GM18519 (cell line): ENCODE measurements at regions not wholly inside any gene's neighbourhood (a gene's known extent, or its start where the extent isn't known, plus 50 kb on each side); places are given as distances from the start of the nearest gene placed in this dataset.

Source experiments
- ATAC-seq: cut with Tn5 transposase; IDR thresholded peaks from one replicate; pipeline ENCODE4 v1.9.1; 2021; ENCODE audit warnings: mild to moderate bottlenecking, moderate library complexity; ENCODE audit not compliant: unreplicated experiment, low FRiP score

DNA sequence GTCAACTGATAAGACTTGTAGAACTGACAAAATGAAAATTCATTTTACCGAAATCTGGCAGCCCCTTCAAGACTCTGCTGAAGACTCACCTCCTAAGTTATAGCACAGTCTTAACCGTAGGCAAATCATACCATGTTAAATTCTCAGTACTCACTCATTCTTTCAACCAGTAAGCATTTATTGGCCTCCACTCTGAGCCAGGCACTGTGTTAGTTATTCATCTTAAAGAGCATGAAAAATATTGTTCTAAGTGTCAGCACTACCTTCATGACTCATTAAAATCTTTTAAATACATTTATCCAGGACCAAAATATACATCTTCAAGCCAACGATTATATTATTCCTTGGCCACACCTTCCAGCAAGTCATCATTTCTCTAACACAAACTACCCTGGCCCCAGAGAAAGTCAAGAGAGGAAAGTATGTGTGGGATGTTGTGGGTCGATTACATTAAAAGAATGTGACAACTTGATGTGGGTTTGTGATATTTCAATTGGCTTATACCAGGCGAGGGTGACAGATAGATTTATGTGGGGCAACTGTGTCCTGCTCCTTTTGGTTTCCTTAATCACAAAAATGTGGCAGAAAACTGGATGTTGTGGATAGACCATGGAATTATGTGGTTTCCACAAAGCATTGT lies 55.0 kb downstream of the TMEM30B start:
- no peak for ATAC-seq

DNA sequence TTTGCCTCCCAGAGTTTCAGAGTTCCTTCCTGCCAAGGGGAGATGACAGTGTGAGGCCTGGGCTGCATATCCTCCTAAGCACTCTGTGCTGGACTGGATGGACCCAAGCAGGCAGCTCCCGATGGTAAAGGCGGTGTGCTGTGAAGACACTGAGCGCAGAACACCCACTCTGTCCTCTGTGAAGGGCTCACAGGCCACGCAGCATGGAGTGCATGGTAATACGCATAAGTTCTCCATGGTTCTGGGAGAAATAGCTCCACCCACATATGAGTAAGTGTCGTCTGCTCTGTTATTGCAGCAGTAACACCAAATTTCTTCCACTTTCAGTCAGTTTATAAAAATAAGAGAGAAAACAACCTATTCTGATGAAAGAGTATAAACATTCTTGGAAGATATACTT lies 55.8 kb downstream of the TMEM30B start:
- no peak for ATAC-seq

DNA sequence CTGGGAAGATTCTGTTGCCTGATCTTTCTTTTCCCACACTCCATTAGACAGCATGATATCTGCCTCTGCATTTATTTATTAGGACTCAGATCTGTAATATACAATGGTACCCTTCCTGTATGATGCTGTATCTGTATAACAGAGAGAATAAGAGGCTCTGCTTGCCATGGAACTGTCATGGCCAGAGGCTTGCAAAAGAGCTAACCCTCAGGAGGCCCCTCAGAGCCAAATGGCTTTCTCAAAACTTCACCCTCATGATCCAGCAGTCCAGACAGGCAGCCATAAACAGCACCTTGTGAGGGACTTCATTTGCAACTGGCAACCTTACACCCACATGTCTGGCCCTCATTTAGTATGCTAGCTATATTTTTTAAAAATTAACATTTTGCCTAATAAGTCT lies 57.6 kb downstream of the TMEM30B start:
- no peak for ATAC-seq

DNA sequence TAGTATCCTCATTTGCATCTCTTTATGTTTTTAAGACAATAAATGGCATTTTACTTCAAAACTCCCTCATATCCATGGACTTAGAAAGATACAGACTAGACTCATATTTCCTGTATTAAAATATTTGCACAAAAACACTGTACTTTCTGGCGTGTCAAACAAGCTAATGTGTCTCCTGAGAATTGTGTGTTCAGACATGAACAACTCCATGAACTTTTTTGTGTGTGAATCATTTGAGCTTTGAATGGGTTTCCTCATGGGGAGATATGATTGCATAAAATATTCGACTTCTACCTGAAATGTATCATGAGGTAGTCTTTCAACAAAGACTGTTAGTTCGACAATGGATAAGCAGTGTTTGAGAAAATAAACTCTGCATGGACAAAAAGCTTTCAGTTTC lies 58.8 kb downstream of the TMEM30B start:
- no peak for ATAC-seq

DNA sequence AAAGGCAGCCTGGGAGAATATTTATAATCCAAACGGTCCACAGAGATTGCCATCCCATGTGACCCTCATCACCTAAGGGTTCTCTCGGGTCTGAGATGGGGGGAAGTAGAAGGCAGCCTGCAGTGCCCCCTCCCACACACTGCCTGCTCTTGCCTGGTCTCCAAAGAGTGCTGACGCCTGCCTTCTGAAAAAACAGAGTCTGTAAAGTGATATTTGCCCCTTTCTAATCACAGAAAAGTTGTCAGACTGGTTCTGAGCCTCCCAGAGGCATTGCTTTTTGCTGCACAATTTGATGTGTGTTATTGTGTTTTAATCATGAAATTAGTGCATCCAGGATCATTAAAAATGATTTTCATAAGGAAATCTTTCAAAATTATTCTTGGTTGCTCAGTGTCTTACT lies 59.2 kb downstream of the TMEM30B start:
- no peak for ATAC-seq

DNA sequence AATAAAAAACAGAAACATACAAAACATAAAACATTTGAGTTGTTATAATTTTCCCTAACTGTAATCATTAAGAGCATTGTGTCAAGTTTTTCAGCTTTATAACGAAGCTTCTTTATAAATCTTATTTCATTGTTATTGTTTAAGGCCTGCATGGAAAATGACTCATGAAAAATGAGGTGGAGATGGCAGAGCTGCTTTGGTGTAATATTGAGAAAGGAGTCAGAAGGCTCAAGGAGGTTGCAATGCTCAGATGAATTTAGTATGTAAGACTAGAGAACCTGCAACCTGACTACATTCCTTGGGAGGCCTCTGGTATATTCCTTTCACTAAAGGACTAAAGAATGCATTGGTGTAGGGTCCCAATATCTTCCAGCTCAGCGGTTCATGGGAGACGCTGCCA lies 61.5 kb downstream of the TMEM30B start:
- no peak for ATAC-seq

DNA sequence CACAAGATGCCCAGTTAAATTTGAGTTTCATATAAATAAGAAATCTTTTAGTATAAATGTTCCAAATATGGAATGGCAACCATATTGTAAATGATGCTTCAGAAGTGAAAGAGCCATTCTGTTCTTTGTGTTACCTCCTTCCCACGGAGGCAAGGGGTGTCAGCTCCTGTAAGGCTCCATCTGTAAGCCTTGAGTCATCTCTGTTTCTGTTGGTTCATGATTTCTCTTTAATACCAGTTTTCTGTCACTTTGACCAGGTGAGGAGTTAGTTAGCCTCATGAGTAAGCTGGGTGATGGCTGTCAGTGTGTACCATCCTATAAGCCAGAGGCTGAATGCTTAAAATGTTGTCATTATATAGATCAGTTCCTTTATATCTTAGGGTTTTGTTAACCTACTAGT lies 61.9 kb downstream of the TMEM30B start:
- ATAC-seq = no peak

DNA sequence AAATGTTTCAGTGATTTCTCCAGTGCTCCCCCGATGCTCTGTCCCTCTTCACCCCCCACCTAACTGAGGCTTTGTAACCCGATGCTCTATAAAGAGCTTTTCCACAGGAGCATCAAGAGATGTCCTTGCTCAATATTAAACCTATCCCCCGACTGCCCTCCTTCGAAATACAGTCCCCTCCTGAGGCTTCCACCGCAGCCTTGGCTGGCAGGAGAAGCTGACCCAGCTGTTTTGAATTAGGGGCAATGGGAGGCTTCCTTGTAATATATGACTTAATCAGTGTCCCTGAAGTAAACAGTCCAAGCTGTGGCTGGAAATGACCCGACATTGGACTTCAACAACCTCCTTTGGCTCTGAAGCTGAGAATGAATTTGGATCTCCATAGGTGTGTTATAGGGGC lies 62.4 kb downstream of the TMEM30B start:
- ATAC-seq = no peak

DNA sequence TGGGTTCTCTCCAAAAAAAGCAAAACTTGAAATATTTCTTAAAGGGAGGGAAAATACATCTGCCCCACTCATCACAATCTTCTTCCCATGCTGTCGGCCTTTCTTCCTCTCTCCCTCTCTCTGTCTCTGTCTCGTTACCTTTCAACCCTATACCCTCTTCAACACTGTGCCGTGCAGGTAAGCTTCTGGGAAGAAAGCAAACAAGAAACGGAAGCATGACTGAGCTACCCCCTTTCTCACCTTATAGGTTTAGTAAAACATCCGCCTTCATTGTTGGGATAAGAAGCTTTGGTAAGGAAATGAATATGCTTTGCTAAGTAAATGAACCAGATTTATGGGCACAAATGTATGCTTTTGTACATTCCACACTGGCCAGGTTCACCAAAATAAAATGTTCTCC lies 63.0 kb downstream of the TMEM30B start:
- ATAC-seq = no peak

DNA sequence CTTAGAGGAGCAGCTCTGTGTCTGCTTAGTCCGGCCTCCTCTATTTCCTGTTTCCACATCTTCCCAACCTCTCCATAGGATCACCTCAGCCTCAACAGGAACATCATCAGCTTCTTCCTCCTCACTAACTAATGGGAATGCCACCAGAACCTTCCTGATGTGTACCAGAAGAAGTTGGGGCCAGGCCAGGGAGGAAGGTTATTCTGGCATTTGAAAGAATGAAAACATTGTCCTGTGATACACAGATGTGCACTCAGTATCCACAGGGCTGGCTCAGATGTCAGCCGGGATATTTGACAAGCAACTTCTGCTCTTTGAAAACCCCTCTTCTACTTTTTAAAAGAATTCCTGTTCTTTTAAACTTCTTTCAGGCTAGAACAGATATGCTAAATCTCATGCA lies 63.6 kb downstream of the TMEM30B start:
- no peak for ATAC-seq

DNA sequence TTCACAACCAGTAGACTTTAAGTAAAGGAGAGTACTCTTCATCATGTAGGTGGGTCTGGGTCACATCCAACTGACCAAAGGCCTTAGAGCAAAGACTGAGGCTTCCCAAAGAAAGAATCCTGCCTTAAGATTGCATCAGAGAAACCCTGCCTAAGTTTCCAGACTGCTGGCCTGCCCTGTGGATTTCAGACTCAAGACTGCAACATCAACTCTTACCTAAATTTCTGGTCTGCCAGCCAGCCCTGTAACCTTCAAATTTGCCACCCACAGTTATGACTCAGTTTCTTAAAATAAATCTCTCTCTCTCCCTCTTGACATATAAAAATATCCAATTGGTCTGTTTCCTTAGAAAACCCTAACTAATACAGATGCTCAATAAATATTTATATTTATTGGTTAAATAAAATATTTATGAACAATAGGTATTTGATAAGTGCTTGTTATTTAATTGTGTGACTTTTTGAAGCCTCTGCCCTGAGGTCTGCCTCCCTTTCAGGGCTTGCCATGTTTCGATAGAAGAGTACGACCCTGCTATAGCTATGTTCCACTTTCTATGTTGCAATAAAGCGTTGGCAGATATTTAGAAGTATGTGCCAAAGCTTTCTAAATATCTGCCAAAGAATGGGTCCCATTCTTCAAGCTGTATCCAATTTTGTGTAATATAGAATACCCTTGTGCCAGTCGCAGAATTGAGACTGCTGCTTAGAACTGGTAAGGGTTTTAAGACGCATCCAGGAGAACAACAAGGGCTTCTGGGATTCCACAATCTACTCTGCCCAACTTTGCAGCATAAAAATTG lies 65.7 kb downstream of the TMEM30B start:
- ATAC-seq = no peak

DNA sequence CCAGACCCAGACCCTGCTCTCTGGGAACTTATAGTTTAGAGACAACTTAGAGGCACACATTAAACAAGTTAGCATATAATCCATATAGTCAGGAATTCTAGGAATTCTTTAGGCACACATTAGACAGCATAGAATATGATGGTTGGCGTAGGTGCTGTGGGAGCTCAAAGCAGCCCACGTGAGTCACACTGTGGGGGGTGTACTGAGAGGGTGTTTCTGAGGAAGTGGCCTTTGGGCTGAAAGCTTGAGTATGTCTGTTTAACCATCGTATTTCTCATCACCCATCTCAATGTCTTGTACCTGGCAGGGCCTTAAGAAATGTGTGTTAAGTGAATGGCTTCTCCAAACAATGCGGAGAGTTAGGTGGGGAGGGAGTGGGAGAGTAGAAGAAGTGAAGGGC lies 67.2 kb downstream of the TMEM30B start:
- ATAC-seq = no peak

DNA sequence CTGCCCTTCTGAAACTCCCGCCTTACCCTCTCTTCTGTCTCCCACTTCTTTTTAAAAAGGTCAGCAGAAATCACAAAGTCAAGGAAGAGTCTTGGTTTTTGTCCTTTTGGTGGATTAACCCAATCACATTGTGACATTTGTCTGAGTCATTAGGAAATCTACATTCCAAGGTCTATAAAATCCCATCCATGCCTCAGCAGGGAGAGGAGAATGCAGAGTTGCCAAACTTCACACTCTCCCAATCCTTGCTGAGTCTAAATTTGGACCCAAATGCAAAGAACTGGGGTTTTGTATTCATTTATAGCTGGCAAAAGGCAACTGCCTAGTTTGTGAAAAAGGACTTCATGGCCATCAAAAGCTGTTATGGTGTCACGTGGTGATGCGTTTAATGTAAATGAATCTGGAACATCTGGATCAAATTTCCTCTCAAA lies 67.9 kb downstream of the TMEM30B start:
- ATAC-seq = no peak

DNA sequence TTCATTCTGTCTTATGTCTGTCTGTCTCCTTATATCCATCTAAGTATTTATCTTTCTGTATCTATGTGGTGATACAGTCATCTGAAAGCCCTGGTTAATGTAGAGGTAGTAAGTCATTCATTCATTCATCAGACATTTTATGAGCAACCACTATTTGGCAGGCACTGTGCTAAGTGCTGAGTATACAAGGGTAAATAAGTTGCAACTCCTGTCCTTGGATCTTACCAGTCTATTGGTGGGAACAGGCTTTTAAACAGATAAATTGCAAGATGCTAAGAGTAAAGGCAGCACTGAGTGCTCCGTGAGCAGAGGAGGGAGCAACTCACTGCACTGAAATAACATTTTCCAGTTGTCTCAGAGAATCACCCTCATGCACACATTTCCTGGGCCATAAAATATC lies 68.6 kb downstream of the TMEM30B start:
- no peak for ATAC-seq

DNA sequence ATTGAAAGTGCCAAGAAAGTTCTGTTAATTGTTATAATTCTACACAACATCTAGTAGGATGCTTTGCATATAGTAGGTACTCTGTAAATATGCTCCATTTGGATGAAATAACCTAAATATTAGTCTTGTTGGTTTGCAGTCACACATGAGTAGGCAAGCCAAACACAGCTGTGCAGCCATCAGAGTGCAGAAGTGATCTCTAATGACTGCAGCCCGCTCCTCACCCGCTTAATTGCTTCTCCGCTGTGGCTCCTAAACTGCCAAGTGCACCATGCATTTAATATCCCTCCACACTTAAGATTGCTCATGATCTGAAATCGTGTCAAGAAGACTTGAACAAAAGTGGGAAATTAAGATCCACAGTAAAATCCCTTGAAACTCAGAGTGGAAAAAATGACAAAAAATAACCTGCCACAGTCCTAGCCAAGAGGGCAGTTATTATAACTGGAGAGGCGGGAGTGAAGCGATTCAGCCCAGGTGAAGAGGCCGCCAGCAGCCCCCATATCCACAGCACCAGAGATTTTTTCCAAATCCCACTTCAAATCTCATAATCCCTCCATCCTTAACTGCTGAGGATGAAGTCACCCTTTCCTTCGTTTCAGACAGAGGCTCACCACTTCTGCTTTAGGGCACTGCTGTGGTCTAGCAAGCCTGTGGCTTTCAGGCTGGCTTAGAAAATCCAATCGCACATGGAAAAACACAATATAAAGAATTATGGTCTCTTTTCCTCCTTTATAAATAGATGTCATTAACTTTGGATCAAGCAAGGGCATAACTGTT lies 69.5 kb downstream of the TMEM30B start:
- ATAC-seq = no peak

DNA sequence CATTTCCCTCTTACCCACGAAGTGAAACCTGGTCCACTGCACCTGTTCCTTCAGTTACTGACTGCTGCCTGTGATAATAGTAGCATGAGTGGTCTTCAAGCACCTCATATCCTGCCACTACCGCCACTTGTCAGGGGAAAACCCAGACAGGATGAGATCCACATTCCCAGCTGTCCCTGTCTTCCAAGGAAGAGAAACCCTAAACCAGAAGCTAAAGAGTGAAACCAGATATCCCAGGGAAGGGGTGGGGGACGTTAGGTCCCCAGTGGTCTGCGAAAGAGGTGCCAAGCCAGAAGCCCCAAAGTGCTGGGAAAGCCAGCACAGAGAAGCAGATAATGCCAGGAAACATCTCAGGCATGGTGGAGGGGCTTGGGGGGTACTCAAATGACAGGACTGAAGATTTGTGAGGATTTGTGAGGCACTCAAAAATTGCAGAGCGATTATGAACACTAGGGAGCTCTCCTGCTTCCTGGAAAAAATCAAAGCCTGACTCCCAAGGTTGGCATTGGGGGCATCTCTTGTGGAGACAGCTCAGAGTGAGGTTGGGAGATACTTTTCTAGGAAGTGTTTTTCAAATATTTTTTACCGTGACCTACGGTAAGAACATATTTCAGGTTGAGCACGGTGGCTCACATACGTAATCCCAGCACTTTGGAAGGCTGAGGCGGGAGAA lies 77.9 kb downstream of the TMEM30B start:
- no peak for ATAC-seq

DNA sequence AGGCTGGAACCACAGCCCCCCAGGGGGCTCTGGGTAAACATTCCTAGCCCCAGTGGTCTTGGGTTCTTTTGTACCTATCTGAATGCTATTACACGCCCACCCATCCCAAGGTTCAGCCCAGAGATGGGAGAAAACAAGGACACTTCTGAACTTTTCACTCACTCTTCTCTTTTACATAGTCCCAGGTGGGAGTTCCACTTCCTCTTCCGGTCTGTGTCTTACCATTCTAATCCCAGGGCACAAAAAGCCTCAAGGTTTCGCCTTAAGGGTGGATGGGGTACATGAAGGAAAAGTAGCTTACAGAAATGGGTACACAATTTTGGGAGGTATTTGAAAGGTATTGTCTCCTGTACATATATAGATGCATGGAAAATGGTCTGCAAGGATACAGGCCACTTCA lies 79.0 kb downstream of the TMEM30B start:
- no peak for ATAC-seq

DNA sequence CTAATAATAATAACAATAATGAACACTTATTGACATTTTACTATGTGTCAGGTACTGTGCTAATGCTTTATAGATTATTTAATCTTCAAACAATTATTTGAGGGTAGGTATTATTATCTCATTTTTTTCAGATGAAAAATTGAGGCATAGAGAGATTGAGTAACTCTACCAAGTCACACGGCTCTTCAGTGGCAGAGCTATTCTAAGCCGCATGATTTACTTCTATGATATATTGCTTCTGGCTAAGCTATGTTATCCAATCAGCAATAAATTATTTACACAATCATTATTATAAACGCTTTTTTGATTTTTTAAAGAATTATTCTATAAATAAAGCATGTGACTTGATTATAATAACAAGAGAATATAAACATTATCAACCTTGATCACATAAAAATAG lies 80.0 kb downstream of the TMEM30B start:
- ATAC-seq = no peak

DNA sequence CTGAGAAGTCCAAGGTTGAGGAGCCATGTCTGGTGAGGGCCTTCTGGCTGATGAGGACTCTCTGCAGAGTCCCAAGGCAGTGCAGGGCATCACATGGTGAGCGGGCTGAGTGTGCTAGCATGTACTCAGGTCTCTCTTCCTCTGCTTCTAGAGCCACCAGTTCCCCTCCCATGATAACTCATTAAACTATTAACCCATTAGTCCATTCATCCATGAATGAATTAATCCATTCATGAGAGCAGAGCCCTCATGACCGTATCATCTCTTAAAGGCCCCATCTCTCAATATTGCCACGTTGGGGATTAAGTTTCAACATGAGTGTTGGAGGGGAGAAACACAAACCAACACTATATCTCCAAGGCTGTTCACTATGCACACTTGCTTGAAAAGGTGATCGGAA lies 83.7 kb downstream of the TMEM30B start:
- ATAC-seq = no peak

DNA sequence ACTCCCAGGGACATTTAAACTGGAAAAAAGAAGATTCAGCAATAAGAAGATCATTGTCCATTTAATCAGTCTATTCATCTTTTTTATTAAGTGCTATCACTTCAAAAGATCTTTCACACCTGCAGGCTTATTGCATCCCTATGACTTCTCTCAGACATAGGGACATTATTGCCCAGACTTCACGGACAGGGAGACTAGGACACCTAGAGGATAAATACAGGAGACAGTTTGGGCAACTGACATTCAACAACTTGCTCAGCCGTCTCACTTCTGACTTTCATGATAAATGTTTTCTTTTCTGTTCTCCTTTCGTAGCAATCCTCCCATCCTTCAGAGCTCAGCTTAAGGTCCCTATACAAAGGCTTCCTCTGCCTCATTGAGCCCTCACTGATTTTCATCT lies 84.3 kb downstream of the TMEM30B start:
- no peak for ATAC-seq

DNA sequence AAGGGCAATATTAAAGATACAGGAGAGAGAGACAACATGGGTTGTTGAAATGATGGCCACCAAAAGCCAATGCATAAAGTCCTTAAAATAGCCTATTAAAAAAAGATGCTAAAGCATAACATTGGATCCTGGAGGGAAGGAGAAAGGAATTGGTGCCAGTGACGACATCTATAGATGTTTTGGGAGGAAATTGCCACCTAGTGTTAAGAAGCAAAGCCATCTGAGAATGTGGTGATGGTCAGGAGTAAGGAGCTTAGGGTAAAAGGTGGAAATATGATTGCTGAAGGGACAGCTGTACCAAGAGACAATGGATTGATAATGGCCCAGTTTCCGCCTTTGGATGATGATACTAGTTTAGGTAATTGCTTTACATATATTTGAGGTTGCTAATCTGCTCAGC lies 85.1 kb downstream of the TMEM30B start:
- ATAC-seq = no peak
